Ectodermal cell (in vitro differentiated cells): ENCODE measurements at regions not wholly inside any gene's neighbourhood (a gene's known extent, or its start where the extent isn't known, plus 50 kb on each side); places are given as distances from the start of the nearest gene placed in this dataset.

Experiments
- H3K27ac ChIP-seq: 2 replicates; pipeline ENCODE4 v1.7.0; 2013; ENCODE audit warnings: mild to moderate bottlenecking, low read depth, low read length; ENCODE audit not compliant: insufficient read depth, poor library complexity, severe bottlenecking
- H3K27me3 ChIP-seq: 2 replicates; pipeline ENCODE4 v1.7.0; 2013; ENCODE audit warnings: mild to moderate bottlenecking, low read length; ENCODE audit not compliant: insufficient read depth, control insufficient read depth, poor library complexity, severe bottlenecking
- H3K36me3 ChIP-seq: one replicate; pipeline ENCODE4 v1.7.0; 2013; ENCODE audit warnings: low read length; ENCODE audit not compliant: control insufficient read depth, insufficient read depth
- H3K4me1 ChIP-seq: one replicate; pipeline ENCODE4 v1.7.0; 2013; ENCODE audit warnings: low read length; ENCODE audit not compliant: control insufficient read depth, insufficient read depth
- H3K4me3 ChIP-seq: 2 replicates; pipeline ENCODE4 v1.7.0; 2013; ENCODE audit warnings: low read depth, low read length, control low read depth; ENCODE audit not compliant: insufficient read depth
- H3K9me3 ChIP-seq: 2 replicates; pipeline ENCODE4 v1.7.0; 2013; ENCODE audit warnings: mild to moderate bottlenecking, low read length, moderate library complexity; ENCODE audit not compliant: control insufficient read depth
- WGBS, 2 experiments: methylation state at CpG; one replicate each; pipeline ENCODE4 v1.1.7; 2013; ENCODE audit warnings: missing lambda C conversion rate in 2 of 2; 5-methylcytosine and 5-hydroxymethylcytosine counted together

GRCh38 chr3:148162132-148162531 is 535.6 kb upstream of the AGTR1 start:
- WGBS, 2 experiments, result 69 to 78% methylated on average over 2 of the region's 2 CpGs
- Histone ChIP-seq H3K36me3 (no peaks in the 10 kb centered on the region), H3K9me3 (no peaks in the 10 kb centered on the region), H3K4me3 (no peak overlapping the region), H3K27ac (no peak overlapping the region), H3K4me1 (no peaks in the 10 kb centered on the region), H3K27me3 (no peaks in the 10 kb centered on the region)

- no peak overlapping the region for H3K4me3 ChIP-seq
- 94% methylated on average over 2 of the region's 2 CpGs for WGBS, 2 experiments
- no peaks in the 10 kb centered on the region for H3K27me3 ChIP-seq
Measured at GRCh38 chr3:148168347-148168746, 529.4 kb upstream of the AGTR1 start.

DNA sequence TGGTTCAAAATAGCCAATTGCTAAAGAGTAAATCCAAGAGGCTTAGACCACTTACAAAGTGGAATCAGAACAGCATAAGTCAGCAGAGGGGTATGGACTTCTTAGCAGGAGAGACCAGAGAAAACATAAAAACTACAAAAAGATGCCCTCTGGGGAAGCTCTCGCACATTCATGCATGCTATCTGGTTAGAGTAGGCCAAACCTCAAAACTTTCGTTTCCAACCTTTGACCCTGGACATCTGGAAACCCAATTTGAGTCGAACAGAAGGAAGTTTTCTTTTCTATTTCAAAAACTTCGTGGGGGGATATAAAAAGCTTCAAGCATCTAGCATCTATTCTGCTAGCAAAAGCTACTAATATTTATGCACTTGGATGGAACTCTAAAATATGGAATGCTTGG is 523.9 kb upstream of the AGTR1 start:
- H3K36me3 ChIP-seq, result no peaks in the 10 kb centered on the region
- 92 to 97% methylated on average over 3 to 4 of the region's 4 CpGs for WGBS, 2 experiments
- no peaks in the 10 kb centered on the region for H3K4me1 ChIP-seq
- H3K27me3 ChIP-seq, result no peaks in the 10 kb centered on the region
- no peak overlapping the region for H3K4me3 ChIP-seq
- no peaks in the 10 kb centered on the region for H3K9me3 ChIP-seq
- no peak overlapping the region for H3K27ac ChIP-seq

More at GRCh38 chr3:148168347-148168746, 529.4 kb upstream of the AGTR1 start:
- Histone ChIP-seq H3K27ac (no peak overlapping the region), H3K4me1 (no peaks in the 10 kb centered on the region), H3K36me3 (no peaks in the 10 kb centered on the region), H3K9me3 (no peaks in the 10 kb centered on the region)

DNA sequence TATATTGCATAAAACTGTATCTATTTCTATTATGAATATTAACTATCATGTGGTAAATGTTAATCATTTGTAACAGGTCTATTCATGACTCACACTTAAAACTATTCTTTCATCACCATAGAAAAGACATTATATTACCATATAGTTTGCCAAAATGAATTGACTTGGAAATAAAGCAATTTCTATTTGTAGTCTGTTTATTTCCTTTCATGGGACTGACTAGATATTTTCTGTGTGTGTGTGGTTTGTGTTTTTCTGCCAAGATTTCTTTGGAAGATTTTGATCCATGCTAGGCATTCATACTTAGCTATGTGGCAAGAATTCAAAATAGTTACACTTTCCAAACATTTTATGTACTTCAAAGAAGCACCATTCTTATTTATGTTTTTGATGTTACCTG is 522.5 kb upstream of the AGTR1 start:
- Histone ChIP-seq H3K36me3 (no peaks in the 10 kb centered on the region), H3K27ac (no peak overlapping the region), H3K27me3 (no peaks in the 10 kb centered on the region), H3K9me3 (no peaks in the 10 kb centered on the region), H3K4me3 (no peak overlapping the region), H3K4me1 (no peaks in the 10 kb centered on the region)

DNA sequence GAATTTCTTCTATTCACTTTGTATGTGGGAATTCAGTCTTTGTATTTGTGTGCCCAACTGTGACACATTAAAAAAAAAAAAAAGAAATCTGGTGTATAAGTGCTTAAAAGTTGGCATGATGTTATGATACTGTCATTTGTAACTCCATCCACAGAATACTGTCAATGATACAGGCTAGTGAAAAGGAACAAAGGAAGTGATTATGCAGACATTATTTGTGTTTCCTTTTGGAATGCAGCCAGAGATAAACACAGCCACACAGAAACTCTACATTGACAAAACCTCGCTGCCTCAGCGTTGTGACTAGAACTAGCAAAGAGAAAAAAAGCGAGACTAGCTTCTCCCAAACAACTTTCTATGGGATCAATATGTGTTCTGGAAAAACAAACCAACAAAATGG is 519.2 kb upstream of the AGTR1 start:
- H3K27me3 ChIP-seq, result no peaks in the 10 kb centered on the region
- no peak overlapping the region for H3K27ac ChIP-seq
- H3K36me3 ChIP-seq, result no peaks in the 10 kb centered on the region
- no peaks in the 10 kb centered on the region for H3K9me3 ChIP-seq
- H3K4me3 ChIP-seq, result no peak overlapping the region
- H3K4me1 ChIP-seq, result no peaks in the 10 kb centered on the region
- WGBS, 2 experiments, result 75 to 92% methylated on average over 2 to 3 of the region's 3 CpGs

DNA sequence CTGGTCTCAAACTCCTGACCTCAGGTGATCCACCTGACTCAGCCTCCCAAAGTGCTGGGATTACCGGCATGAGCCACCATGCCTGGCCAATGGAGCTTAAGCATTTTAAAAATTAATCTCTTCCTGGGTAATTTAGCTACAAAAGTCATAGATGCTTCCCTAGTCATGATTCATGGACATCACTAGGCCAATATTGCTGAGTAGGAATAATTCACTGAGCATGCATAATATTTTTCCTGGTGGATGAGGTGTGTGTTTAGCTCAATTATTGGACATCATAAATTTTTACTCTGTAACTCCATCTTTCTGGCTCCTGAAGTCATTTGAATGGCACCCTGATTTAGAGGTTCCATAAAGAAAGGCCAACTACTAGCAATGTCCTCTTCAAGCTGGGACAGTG is 512.9 kb upstream of the AGTR1 start:
- WGBS, 2 experiments, result 95 to 100% methylated on average over 1 of the region's 1 CpG
- Histone ChIP-seq H3K4me1 (no peaks in the 10 kb centered on the region), H3K27me3 (no peaks in the 10 kb centered on the region), H3K27ac (no peak overlapping the region), H3K36me3 (no peaks in the 10 kb centered on the region), H3K4me3 (no peak overlapping the region), H3K9me3 (no peaks in the 10 kb centered on the region)

DNA sequence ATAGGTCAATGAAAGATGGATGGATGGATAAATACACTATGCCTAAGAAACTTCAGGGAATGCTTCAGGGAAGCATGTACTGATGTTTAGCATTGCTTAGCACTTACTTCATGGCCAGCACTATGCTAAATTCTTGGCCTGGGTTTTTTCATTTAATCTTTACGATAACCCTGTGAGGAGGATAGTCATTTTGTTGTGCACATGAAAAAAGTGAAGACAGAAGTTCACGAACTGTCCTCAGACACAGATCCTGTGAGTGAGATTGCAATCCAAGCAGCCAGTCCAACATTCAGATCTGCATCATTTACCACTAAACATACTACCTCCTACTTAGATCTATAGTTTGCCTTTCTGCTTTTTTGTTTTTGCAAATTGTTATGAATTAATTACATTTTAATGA is 510.8 kb upstream of the AGTR1 start:
- Histone ChIP-seq H3K27me3 (no peaks in the 10 kb centered on the region), H3K9me3 (no peaks in the 10 kb centered on the region), H3K4me3 (no peak overlapping the region), H3K4me1 (no peaks in the 10 kb centered on the region), H3K36me3 (no peaks in the 10 kb centered on the region), H3K27ac (no peak overlapping the region)
- 94 to 100% methylated on average over 2 of the region's 2 CpGs for WGBS, 2 experiments

- Histone ChIP-seq H3K36me3 (no peaks in the 10 kb centered on the region), H3K4me1 (no peaks in the 10 kb centered on the region), H3K4me3 (no peak overlapping the region), H3K27ac (no peak overlapping the region), H3K27me3 (no peaks in the 10 kb centered on the region), H3K9me3 (no peaks in the 10 kb centered on the region)
Measured at GRCh38 chr3:148187296-148187695, 510.4 kb upstream of the AGTR1 start.

GRCh38 chr3:148190441-148190990 is 507.2 kb upstream of the AGTR1 start:
- Histone ChIP-seq H3K36me3 (no peaks in the 10 kb centered on the region), H3K4me1 (no peaks in the 10 kb centered on the region), H3K4me3 (no peak overlapping the region), H3K27me3 (no peaks in the 10 kb centered on the region), H3K27ac (no peak overlapping the region), H3K9me3 (no peaks in the 10 kb centered on the region)
- 80% methylated on average over 1 of the region's 1 CpG; no CpG with 5 or more reads in 1 of the 2 experiments for WGBS, 2 experiments

- 85 to 89% methylated on average over 5 of the region's 5 CpGs for WGBS, 2 experiments
- no peaks in the 10 kb centered on the region for H3K27me3 ChIP-seq
- H3K9me3 ChIP-seq, result no peaks in the 10 kb centered on the region
- H3K4me1 ChIP-seq, result no peaks in the 10 kb centered on the region
- H3K36me3 ChIP-seq, result no peaks in the 10 kb centered on the region
- H3K4me3 ChIP-seq, result no peak overlapping the region
- H3K27ac ChIP-seq, result no peak overlapping the region
Measured at GRCh38 chr3:148191966-148192365, 505.7 kb upstream of the AGTR1 start.

DNA sequence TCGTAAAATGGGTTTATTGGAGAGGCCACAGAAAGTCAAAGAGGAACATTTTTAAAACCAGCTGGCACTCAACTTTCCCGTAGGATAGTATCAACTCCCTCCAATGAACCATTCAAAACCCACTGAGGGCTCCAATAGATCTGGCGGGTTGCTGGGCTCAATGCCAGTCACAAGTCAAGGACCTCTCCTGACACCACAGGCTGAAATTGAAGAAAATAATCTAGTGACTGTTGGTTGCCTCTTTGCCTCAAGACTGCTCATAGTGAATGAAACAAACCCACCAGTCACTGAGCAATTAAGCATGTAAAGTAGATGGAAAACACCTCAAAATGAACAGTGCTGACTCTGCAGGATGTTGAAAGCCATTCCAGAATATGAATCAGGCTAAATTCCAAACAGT is 500.6 kb upstream of the AGTR1 start:
- Histone ChIP-seq H3K4me1 (no peaks in the 10 kb centered on the region), H3K9me3 (no peaks in the 10 kb centered on the region), H3K27ac (no peak overlapping the region), H3K36me3 (no peaks in the 10 kb centered on the region), H3K4me3 (no peak overlapping the region), H3K27me3 (no peaks in the 10 kb centered on the region)
- 88 to 92% methylated on average over 3 of the region's 3 CpGs for WGBS, 2 experiments
